ENCODE measurements at regions not wholly inside any gene's neighbourhood (a gene's known extent, or its start where the extent isn't known, plus 50 kb on each side); places are given as distances from the start of the nearest gene placed in this dataset.

DNA sequence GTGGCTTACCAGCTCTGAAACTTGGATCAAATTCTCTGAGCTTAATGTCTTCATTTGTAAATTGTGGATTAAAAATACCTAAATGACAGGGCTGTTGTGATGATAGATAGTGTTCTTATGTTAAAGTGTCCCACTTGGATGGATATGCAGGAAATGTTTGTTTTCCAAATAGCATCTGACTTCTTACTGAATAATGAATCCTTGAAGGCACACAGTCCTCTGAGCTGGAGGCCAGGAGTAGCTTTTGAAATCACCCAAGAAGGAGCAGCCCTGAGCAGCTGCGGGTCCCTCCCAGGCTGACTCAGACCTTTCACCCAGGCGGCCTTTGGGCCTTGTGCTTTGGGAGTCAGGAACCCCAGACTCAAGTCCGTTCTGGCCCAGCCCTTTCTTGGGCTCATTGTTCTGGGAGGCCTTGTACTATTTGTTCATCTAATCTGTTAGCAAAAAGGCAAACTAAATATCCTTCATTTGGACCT lies 173.0 kb upstream of the GATA6 start:
- no peak for DNase-seq (ENCODE audit: low read depth)

DNA sequence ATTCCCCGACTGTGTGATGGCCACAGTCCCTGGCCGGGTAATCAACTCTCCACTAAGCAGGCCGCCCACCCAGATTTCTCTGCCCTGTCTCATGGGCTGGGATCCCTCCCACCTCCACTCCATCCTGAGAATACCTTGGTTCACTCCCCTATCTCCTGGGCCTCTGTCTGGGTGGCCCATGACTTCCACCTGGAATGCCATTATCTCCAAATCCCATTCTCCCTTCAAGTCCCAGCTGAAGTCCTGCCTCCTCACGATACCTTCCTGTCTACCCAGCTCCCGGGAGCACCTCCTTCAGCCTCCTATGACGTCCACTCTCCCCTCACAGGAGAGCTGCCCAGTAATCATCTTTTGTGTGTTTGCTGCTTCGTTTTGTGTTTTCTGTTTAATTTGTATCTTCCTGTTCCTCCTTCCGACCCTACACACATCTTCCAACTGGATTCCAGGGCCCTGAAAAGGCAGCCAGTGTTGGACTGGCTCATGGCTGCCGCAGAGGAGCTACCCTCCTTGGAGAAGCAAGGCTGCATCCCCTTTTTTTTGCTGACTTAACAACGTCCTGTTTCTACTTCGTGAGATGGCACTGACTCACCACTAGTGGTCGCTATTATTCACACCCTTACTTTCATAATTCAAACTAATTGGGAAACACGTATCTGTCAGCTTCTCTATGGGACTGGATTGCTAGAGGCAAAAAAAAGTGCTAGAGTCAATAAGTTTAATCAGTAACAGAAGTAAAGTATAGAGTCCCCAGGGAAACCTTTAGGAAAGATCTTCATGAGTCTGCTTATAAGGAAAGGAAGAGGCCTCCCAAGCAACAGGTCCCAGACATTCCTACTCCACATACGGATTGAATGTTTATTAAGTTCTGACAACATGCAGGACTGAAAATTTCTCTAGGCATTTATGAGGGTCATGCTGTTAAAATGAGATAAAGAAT lies 171.9 kb upstream of the GATA6 start:
- DNase-seq (ENCODE audit: low read depth), result peak; percentile 44

DNA sequence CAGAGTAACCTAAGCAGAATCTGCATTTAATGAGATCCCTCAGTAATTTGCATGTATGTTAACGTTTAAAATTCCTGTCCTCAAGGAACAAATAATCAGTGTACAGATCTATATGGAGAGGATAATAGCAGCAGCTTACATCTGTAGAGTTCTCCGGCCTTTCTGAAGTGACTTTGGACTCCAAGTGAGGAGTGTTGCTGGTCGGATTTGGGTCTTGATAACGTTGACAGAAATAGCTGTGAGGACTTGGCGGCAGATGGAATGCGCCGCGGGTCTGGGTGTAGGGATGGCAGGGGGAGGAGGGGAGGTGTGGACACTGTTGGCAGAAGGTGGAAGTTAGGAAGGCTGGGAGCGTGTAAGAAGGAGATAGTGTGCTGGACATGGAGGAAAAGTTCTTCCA lies 170.9 kb upstream of the GATA6 start:
- DNase-seq (ENCODE audit: low read depth), result no peak

DNA sequence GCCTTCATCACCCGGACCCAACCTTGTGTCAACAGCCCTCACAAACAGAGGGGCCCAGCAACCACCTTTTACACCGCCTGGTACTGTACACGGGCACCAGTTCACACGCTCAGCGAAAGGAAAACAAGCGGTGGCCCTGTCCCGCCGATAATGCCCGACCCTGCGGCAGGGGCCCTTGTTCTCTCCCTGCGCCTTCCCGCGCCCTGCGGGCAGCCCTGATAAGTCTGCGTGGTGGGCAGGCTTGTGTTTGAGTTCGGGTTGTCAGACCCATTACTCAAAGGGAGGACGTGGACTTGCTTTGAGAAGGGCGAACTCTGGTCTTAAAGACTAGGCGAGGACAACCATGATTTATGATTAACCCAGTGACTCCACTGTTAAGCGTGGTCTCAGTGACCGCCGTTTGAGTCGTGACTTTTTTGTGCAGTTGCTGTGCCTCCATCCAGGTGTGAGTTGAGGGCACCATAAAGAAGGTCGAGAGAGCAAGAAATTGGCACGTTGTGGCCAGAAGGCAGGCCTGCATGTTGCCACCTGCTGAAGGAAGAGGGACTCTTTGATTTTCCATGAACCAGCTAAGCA lies 167.4 kb upstream of the GATA6 start:
- no peak for DNase-seq (ENCODE audit: low read depth)

DNA sequence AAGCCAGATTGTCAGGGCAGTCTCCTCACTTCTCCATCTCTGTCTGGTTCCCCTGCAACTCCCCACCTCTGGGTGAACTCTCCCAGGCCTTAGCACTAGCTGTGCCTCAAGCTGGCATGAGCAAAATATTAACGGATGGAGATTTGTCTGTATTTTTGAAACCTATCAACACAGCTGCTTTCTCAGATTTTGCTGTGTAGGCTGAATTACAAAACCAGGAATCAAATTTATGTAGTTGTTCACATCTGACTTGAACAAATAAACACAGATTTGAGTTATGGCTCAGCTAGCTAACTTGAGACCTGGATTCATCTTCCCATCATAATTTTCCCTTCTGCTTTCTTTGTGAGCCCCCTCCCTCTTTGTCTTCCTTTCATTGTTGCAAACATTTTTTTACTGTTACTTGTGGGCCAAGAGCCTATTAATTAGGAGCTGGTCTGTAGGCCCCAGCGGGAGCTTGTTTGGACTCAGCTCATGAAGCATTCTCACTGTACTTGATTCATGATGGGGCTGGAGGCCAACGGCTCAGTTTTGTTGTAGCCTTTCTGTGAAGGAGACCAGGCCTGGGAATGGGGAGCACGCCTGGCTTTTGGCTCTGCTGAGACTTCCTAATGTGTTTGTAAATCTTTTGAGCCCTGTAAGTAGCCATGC lies 164.1 kb upstream of the GATA6 start:
- DNase-seq (ENCODE audit: low read depth), result no peak

DNA sequence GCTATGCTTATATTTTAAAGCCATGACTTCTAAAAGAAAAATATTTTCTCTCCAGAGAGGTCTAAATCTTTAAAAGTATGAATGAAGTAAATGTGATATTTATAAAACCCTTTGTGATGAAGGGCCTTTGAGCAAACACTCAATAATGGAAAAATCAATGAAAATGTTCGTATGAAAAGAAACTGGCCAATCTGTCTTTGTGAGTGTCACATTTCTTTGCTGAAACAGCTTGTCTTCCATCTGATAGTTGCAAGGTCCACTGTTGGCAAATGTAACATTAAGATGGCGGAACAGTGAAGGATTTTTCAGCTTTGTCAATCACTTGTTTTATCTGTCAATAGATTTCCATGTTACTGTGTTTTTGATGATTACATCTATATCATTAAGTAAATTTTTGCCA lies 162.9 kb upstream of the GATA6 start:
- DNase-seq (ENCODE audit: low read depth), result no peak

DNA sequence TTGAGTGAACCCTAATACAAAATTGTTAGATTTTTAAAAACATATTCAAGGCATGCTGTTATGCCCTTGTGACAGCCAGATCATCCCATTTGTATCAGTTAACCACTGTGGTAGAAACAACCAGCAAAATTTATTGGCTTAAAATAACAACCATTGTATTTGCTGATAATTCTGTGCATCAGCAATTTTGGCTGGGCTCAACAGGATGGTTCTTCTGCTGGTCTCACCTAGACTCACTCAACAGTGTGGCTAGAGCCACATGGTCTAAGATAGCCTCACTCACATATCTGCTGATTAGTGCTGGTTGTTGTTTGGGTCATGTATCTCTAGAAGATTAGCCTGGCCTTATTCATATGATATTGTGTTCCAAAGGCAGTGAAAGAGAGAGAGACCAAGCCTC lies 160.1 kb upstream of the GATA6 start:
- DNase-seq (ENCODE audit: low read depth), result no peak

DNA sequence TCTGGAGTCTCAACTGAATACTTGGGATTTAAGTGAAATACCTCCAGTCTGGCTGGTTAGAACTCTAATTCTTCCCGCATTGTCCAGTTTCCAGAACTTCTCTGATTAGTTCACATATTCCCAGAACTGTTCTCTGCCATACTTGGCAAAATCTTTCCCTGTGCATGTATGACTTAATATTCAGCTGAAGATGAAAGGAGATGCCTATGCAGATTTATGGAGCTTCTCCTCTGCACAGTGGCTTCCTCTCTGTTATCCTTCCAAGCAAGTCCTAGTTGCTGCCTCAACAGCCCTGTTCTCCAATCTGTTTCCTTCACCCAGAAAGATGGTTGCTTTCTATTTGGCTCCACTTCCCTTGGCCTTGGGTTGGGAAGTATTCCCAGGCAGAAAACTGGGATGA lies 155.4 kb upstream of the GATA6 start:
- no peak for DNase-seq (ENCODE audit: low read depth)

DNA sequence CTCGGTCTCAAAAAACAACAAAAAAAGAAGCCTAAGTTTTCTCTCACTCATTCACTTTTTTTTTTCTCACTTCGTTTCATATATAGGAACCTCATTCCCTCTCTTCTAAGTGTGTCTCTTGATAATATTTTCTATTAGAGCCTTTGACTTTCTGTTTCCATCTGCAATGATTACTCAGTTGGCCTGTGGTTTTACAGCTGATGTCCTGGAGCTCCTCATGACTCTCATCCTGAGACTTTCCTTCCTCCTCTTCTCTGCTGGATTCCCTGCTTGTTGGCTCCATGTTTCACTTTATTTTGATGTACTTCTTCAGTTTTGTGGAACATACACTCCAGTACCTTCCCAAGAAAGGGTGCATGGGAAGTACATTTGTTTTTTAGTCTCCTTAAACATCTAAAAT lies 154.2 kb upstream of the GATA6 start:
- peak; percentile 52 for DNase-seq (ENCODE audit: low read depth)

DNA sequence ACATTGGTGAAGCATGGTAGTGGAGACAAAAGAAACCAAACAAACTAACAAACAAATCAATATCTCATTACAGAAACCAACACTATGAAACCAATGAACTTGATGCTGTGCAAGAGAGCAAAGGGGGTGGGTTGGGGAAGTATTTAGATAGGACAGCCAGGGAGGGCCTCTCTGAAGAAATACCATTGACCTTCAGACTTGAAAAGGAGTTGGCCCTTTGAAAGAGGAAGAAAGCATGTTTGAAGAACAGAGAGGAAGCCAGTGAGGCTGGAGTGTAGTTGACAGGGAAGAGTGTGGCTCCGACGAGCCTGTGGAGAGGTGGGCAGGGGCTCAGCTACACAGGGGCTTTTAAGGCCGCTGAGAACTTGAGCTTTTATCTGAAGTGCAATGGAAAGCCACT lies 151.0 kb upstream of the GATA6 start:
- DNase-seq (ENCODE audit: low read depth), result no peak

DNA sequence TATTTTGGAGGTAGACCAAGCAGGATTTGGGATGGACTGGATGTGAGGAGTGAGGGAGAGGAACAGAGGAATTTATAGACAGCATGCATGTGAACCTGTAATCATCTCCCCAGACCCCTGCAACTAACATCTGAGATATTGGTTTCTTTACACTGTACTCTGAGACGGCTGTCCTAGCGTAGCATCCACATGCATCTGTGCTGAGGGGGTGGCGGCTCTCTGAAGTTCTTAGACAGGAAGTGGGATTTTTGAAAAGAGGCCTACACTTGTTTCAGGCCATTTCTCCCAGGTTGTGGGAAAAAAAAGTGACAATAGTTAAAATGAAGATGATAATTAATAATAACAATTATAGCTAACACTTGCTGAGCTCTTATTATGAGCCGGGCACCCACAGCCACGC lies 150.2 kb upstream of the GATA6 start:
- DNase-seq (ENCODE audit: low read depth), result no peak

DNA sequence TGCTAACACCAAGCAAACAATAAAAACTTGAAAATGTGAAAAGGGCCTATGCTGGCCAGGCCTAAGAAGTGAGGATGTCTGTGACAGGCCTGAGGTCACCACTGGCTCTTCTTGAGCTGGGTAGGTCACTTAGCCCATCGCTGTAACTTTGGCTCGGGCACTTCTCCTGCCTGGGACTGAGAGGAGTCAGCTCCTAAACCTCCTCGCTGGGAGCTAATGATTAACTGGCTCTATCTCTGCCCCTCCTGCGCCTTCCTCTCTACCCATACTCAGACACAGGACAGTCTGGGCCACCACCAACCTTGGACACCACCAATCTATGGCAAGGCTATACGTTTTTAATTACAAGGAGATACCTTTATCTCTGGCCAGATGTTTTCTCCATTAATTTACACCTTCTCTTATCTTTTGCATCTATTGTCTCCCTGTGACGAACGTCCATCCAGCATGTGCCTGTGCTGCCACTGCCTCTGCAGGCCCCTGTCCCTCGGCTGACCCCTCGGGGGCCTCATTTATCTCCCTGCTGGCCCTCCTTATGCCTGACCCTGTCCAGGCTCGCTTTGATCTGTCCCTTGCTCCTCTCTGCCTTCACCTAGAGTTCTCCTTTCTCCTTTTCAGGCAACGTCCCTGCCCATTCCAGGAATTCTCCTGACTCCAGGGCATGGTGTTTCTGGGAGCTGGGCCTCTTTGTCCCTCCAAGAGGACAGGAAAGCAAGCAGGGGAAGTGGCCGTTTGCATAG lies 149.1 kb upstream of the GATA6 start:
- DNase-seq (ENCODE audit: low read depth), result no peak

DNA sequence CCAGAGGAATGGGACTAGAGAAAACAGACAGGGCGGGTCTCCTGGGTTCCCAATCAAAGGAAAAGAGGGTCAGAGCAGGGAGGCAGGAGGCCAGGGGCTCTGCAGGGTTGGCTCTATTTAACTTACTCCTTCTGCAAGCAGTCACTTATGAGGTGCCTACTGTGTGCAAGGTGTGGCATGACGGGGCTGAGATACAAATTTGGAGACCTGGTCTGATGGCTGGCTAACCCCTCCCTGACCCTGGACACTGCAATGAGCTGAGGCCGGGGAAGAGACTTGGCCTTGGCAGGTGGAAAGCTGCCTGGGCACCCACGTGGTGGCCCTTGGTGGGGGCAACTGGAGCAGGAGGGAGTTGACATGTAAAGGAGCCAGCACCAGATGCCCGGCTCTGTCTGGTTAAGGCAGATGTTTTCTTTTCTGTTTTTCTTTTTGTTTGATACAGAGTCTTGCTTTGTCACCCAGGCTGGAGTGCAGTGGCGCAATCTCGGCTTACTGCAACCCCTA lies 148.5 kb upstream of the GATA6 start:
- no peak for DNase-seq (ENCODE audit: low read depth)

DNA sequence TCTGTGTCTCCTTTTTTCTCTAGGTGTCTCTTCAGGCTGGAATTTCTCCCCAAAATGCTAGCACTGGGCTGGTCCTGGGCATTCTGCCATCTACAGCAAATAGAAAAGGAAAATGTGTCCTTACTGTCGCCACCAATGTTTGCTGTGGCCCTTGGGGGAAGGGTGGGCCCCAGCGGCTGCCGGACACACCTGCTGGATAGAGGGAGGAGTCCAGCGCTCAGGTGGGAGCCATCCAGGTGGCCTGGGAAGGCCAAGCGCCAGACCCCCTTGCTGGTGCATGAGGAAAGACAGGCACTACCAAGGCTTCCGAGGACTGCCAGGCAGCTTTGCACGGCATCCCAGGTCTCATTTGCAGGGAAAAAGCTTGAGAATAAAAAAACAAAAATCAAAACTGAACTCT lies 147.7 kb upstream of the GATA6 start:
- DNase-seq (ENCODE audit: low read depth), result no peak

DNA sequence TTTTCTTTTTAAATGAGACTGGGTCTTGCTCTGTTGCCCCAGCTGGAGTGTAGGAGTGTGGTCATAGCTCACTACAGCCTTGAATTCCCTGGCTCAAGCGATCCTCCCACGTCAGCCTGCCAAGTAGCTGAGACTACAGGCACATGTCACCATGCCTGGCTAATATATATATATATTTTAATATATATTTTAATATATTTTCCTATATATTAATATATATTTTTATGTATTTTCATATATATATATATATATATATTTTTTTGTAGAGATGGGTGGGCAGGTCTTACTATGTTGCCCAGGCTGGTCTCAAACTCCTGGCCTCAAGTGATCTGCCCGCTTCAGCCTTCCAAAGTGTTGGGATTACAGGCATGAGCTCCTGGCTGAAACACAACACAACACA lies 144.5 kb upstream of the GATA6 start:
- no peak for DNase-seq (ENCODE audit: low read depth)

DNA sequence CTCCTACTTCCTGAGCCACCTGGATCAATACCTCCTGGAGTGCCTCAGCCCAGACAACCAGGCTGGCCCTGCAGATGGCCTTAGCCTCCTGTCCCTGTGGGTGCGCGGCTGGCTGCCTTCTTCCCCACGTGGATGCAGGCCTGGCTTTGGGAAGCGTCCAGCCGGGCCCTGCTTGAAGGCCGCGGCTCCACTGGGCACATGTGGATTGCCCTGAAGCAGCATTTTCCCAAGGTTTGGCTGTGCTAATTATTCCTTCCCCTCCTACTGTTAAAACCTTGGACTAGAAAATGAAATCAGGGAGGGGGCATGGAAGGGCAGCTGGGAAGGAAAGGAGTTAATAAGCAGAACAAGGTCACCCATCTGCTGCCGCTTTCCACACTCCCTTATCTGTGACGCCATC lies 143.0 kb upstream of the GATA6 start:
- no peak for DNase-seq (ENCODE audit: low read depth)

DNA sequence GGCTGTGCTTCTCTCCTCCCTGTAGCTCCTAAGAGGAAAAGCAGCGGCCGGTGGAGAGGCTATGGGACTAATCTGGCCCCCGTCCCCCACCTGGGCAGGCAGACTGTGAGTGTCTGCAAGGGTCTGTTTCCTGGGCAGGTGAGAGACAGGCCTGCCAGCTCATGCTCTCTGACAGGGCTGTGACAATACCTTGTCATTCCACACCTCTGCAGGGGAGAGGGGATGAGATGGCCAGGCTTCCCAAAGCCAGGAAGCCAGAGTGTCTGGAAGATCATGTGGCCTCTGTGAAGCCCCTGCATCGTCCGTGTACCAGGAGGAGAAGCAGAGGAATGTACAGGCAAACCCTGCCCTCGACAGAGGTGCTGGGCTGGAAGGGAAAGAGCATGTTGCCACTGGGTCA lies 142.5 kb upstream of the GATA6 start:
- DNase-seq (ENCODE audit: low read depth), result no peak

DNA sequence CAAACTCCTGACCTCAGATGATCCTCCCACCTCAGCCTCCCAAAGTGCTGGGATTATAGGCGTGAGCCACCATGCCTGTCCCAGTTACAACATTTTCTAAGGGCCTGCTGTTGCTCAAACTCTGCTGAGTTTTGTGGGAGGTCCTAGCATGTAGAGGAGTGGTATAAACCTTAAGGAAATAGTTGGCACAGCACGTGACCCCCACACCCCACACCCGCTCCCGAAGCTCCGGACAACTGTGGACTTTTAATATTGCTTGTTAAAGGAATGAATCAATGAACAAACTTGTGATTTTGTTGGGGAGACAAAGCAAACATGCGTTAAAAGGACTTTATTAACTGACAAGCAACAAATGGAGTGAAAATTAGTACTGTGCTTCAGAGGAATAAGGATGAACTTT lies 137.8 kb upstream of the GATA6 start:
- DNase-seq (ENCODE audit: low read depth), result no peak

DNA sequence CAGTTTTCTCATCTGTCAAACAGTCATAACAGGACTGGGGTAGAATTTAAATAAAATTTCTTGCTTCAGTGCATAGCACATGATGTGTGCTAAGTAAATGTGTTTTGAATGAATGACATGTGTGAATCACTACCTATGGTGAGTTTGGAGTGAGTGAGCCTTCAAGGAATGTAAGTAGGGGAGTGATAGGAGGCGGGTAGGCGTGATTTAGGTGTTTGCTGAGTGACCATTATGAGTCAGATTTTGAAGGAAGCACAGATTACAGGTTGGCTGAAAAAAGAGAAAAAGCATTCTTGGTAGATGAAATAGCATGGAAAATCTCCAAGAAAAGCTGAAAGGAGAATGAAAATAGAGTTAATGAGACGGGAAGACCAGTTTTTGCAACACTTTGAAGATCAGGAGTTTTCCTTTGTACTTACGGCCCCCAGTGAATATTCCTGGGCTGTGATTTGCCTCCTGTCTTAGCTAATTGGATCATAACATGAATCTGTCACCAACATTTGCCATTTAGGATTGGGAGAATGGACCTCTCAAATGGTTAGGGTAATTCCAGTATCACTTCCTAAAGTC lies 136.9 kb upstream of the GATA6 start:
- peak; percentile 84 for DNase-seq (ENCODE audit: low read depth)

DNA sequence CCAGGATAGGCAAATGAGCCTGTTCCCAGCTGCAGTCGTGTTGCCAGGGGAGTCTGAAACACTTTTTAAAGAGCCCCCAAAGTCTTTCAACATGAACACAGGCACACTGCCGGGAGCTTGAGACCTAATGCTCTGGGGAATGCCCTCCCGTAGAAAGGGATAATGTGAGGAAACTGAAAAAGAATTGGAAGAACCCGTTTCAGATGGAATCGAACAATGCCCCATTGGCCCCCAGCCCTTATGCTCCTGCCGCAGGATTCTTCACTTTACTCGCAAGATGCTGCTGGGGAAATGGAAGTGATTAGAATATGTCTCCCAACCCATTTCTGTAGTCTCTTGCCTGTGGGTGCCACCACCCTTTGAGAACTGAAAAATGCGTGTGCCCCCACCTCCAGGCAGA lies 136.3 kb upstream of the GATA6 start:
- no peak for DNase-seq (ENCODE audit: low read depth)

DNA sequence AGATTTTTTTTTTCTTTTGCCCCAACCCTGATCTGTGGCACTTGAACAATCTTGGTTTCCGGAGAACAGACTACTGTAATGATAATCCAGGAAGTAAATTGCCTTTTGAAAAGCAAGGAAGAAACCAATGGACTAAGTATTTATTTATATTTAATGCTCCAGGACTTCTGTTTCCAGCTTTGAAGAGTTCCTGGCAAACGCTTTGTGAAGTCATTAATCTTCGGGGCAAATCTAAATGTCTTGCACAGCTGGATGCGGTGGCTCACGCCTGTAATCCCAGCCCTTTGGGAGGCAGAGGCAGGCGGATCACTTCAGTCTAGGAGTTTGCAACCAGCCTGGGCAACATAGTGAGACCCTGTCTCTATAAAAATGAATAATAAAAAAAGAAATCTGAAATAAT lies 135.1 kb upstream of the GATA6 start:
- no peak for DNase-seq (ENCODE audit: low read depth)

DNA sequence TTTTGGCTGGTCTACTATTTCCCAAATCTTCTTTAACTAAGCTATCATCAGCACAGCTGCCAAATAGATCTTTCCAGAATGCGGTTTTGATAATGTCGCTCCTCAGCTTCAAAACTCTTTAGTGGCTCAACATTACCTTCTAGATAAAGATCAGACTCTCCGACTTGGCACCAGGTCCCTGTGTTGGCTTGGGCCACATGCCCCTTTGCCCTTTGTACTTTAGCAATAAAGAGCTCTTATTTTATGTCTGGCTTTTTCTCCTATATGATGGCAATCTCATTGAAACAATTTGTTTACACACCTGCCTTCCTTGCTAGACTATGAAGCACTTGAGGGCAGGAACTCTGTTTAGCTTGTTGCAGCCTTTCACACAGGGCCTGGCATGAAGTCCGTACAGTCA lies 128.9 kb upstream of the GATA6 start:
- DNase-seq (ENCODE audit: low read depth), result no peak
